ENCODE measurements at regions not wholly inside any gene's neighbourhood (a gene's known extent, or its start where the extent isn't known, plus 50 kb on each side); places are given as distances from the start of the nearest gene placed in this dataset.
"Not testable (repeated sequence)": the region's sequence is repeated elsewhere in the genome, so short reads cannot be mapped to it uniquely, and the experiment has no call there.

GRCh38 chr2:83459456-83459855 lies 999.6 kb downstream of the SUCLG1 start:
- intact Hi-C loops (cut with DNase I) = no loop called here
- DNase-seq (ENCODE audit: low spot score) = no peak

GRCh38 chr2:83435989-83436388 lies 1023.1 kb downstream of the SUCLG1 start:
- intact Hi-C loops (cut with DNase I) = no loop called here

GRCh38 chr2:83420993-83421392 lies 1038.1 kb downstream of the SUCLG1 start:
- DNase-seq (ENCODE audit: low spot score) = no peak
- intact Hi-C loops (cut with DNase I) = no loop called here

More at GRCh38 chr2:83435989-83436388, 1023.1 kb downstream of the SUCLG1 start:
- DNase-seq (ENCODE audit: low spot score) = no peak

GRCh38 chr2:83394134-83394904 lies 1064.8 kb downstream of the SUCLG1 start:
- intact Hi-C loops (cut with DNase I) = no loop called here
- DNase-seq (ENCODE audit: low spot score) = no peak

- intact Hi-C loops (cut with DNase I) = no loop called here
These were observed 1070.3 kb downstream of the SUCLG1 start for GRCh38 chr2:83388804-83389203.

GRCh38 chr2:83386549-83386948 lies 1072.5 kb downstream of the SUCLG1 start:
- intact Hi-C loops (cut with DNase I) = no loop called here
- DNase-seq (ENCODE audit: low spot score) = no peak

More at GRCh38 chr2:83388804-83389203, 1070.3 kb downstream of the SUCLG1 start:
- no peak for DNase-seq (ENCODE audit: low spot score)

GRCh38 chr2:83378921-83379320 lies 1080.2 kb downstream of the SUCLG1 start:
- intact Hi-C loops (cut with DNase I) = no loop called here
- DNase-seq (ENCODE audit: low spot score) = no peak

GRCh38 chr2:83376731-83377130 lies 1082.3 kb downstream of the SUCLG1 start:
- intact Hi-C loops (cut with DNase I) = no loop called here
- DNase-seq (ENCODE audit: low spot score) = no peak

GRCh38 chr2:83370419-83370762 lies 1088.7 kb downstream of the SUCLG1 start:
- intact Hi-C loops (cut with DNase I) = no loop called here
- no peak for DNase-seq (ENCODE audit: low spot score)

- intact Hi-C loops (cut with DNase I) = no loop called here
- DNase-seq (ENCODE audit: low spot score) = no peak
These were observed 1089.3 kb downstream of the SUCLG1 start for GRCh38 chr2:83369601-83370418.

GRCh38 chr2:83368916-83369315 lies 1090.2 kb downstream of the SUCLG1 start:
- DNase-seq (ENCODE audit: low spot score) = no peak
- intact Hi-C loops (cut with DNase I) = no loop called here

GRCh38 chr2:83368461-83368860 lies 1090.6 kb downstream of the SUCLG1 start:
- no peak for DNase-seq (ENCODE audit: low spot score)
- intact Hi-C loops (cut with DNase I) = no loop called here

- intact Hi-C loops (cut with DNase I) = no loop called here
- DNase-seq (ENCODE audit: low spot score) = no peak
These were observed 1093.6 kb downstream of the SUCLG1 start for GRCh38 chr2:83365476-83365875.

- DNase-seq (ENCODE audit: low spot score) = no peak
- intact Hi-C loops (cut with DNase I) = no loop called here
These were observed 1094.8 kb downstream of the SUCLG1 start for GRCh38 chr2:83364264-83364663.

- intact Hi-C loops (cut with DNase I); DNase-seq (ENCODE audit: low spot score): not testable (repeated sequence)
These were observed 1095.9 kb downstream of the SUCLG1 start for GRCh38 chr2:83363138-83363537.

- no peak for DNase-seq (ENCODE audit: low spot score)
- intact Hi-C loops (cut with DNase I) = no loop called here
These were observed 1099.7 kb downstream of the SUCLG1 start for GRCh38 chr2:83359336-83359735.

GRCh38 chr2:83342860-83343329 lies 1116.2 kb downstream of the SUCLG1 start:
- intact Hi-C loops (cut with DNase I) = no loop called here
- no peak for DNase-seq (ENCODE audit: low spot score)

- intact Hi-C loops (cut with DNase I) = no loop called here
These were observed 1118.7 kb downstream of the SUCLG1 start for GRCh38 chr2:83340424-83340823.

GRCh38 chr2:83339942-83340341 lies 1119.1 kb downstream of the SUCLG1 start:
- intact Hi-C loops (cut with DNase I) = not testable (repeated sequence)

More at GRCh38 chr2:83340424-83340823, 1118.7 kb downstream of the SUCLG1 start:
- DNase-seq (ENCODE audit: low spot score) = no peak

GRCh38 chr2:83331810-83332209 lies 1127.3 kb downstream of the SUCLG1 start:
- intact Hi-C loops (cut with DNase I) = no loop called here
- DNase-seq (ENCODE audit: low spot score) = no peak

More at GRCh38 chr2:83339942-83340341, 1119.1 kb downstream of the SUCLG1 start:
- not testable (repeated sequence) for DNase-seq (ENCODE audit: low spot score)
